Panc1 (cell line): ENCODE measurements at regions not wholly inside any gene's neighbourhood (a gene's known extent, or its start where the extent isn't known, plus 50 kb on each side); places are given as distances from the start of the nearest gene placed in this dataset.

Experiments used
- ATAC-seq: fragments of 200-7000 bp; cut with Tn5 transposase; 2 replicates; pipeline ENCODE4 v1.9.1; 2020; ENCODE audit warnings: mild to moderate bottlenecking, moderate library complexity
- BruUV-seq: library from RNA; stranded (reverse); fragments of 400-500 nt; replicated peaks from 2 replicates; lab custom pipeline; 2021; lab: Mats Ljungman, UMichigan
- CTCF ChIA-PET: fragments of 300-600 bp; sonication (Branson Sonifier 250); formaldehyde crosslinking; loops from one replicate; lab custom pipeline; 2022; ENCODE audit warnings: antibody characterized with exemption; lab: Charles Lee
- POLR2A ChIA-PET: fragments of 300-600 bp; sonication (Branson Sonifier 250); formaldehyde crosslinking; loops from one replicate; lab custom pipeline; 2022; ENCODE audit warnings: antibody characterized with exemption; lab: Charles Lee
- DNase-seq: peaks from one replicate; pipeline ENCODE4 v3.0.0-alpha.2; 2010; ENCODE audit warnings: low read depth, low spot score
- H3K27ac ChIP-seq: 2 replicates; pipeline ENCODE4 v1.5.1; 2011; ENCODE audit warnings: mild to moderate bottlenecking, low read length, inconsistent platforms
- H3K27me3 ChIP-seq: fragments of 200-500 bp; sonication (Bioruptor generic); 2 replicates; pipeline ENCODE4 v1.6.0; 2014; ENCODE audit warnings: low read length, inconsistent platforms; ENCODE audit not compliant: control insufficient read depth, insufficient read depth
- H3K36me3 ChIP-seq: fragments of 200-500 bp; sonication (Bioruptor generic); 2 replicates; pipeline ENCODE4 v1.5.1; 2014; ENCODE audit warnings: inconsistent platforms, mild to moderate bottlenecking, low read length, moderate library complexity; ENCODE audit not compliant: control insufficient read depth, insufficient read depth
- H3K4me1 ChIP-seq: 2 replicates; pipeline ENCODE4 v1.5.1; 2011; ENCODE audit warnings: inconsistent platforms, mild to moderate bottlenecking, low read length, moderate library complexity; ENCODE audit not compliant: control insufficient read depth, insufficient read depth
- H3K4me3 ChIP-seq, 2 experiments: 2 replicates each; pipeline ENCODE4 v1.5.1; 2011 to 2012; ENCODE audit warnings: low read depth in 2 of 2, low read length in 2 of 2, mild to moderate bottlenecking in 2 of 2, inconsistent platforms in 1 of 2, moderate library complexity in 1 of 2
- H3K9me3 ChIP-seq: fragments of 200-500 bp; sonication (Bioruptor generic); 2 replicates; pipeline ENCODE4 v1.5.1; 2014; ENCODE audit warnings: low read depth, mild to moderate bottlenecking, inconsistent platforms, low read length, moderate library complexity; ENCODE audit not compliant: control insufficient read depth, insufficient read depth
- POLR2AphosphoS5 ChIP-seq: IDR thresholded peaks from 2 replicates; pipeline ENCODE4 v1.6.1; 2012; ENCODE audit warnings: mild to moderate bottlenecking, low read depth, low read length, moderate library complexity
- SIN3A ChIP-seq: IDR thresholded peaks from 2 replicates; pipeline ENCODE4 v1.6.1; 2012; ENCODE audit warnings: low read depth, mild to moderate bottlenecking, low read length, moderate library complexity, borderline replicate concordance; ENCODE audit not compliant: insufficient read depth
- TCF7L2 ChIP-seq: IDR thresholded peaks from 2 replicates; pipeline ENCODE4 v1.6.1; 2011; ENCODE audit warnings: mild to moderate bottlenecking, low read depth, low read length, inconsistent platforms
- in situ Hi-C: cut with HindIII; loops from 2 replicates; pipeline ENCODE4 v1.10.0; 2016; ENCODE audit warnings: low sequenced_read_pairs, low pct_unique_long_range_greater_than_20kb
- intact Hi-C: fragments of 100-400 bp; cut with micrococcal nuclease; formaldehyde crosslinking; loops from one replicate; pipeline ENCODE4 v1.10.0; 2022; ENCODE audit not compliant: unreplicated experiment
- TF ChIP-seq, protein P1 (sequence below), 2 experiments: IDR thresholded peaks; 2 replicates each; pipeline ENCODE4 v1.6.1; 2011 to 2012; ENCODE audit warnings: low read depth in 2 of 2, control low read depth in 1 of 2, low read length in 1 of 2, mild to moderate bottlenecking in 1 of 2, moderate library complexity in 1 of 2; ENCODE audit not compliant: insufficient read depth in 1 of 2
- TF ChIP-seq, protein P2 (sequence below): fragments of 450-650 bp; IDR thresholded peaks from 2 replicates; pipeline ENCODE4 v1.5.1; 2017; ENCODE audit warnings: mild to moderate bottlenecking

DNA sequence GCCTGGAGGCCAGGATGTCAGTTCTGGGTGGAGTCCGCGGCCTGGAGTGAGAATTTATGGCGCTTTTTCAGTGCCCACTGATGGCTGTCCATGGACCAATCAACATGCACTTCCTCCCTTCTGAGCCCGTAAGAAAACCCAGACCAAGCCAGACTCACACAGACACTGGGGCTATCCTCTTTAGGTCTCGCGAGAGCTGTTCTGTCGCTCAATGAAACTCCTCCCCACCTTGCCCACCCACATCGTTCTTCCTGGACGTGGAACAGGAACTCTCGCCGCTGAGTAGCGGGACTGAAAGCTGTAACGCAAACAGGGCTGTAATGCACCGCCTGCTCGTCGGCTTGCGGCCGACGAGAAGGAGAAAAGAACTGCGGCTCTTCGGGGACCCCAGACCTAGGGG is 833.0 kb upstream of the CADM2 start:
- no peak for ATAC-seq
- ChIA-PET POLR2A (no interaction called here), CTCF (no interaction called here)
- H3K36me3 ChIP-seq = no peaks in the 10 kb centered on the region
- no peaks in the 10 kb centered on the region for H3K4me1 ChIP-seq
- intact Hi-C loops (no loop called here), in situ Hi-C loops (no loop called here)
- no peak overlapping the region for H3K4me3 ChIP-seq
- TF ChIP-seq, protein P1, sequence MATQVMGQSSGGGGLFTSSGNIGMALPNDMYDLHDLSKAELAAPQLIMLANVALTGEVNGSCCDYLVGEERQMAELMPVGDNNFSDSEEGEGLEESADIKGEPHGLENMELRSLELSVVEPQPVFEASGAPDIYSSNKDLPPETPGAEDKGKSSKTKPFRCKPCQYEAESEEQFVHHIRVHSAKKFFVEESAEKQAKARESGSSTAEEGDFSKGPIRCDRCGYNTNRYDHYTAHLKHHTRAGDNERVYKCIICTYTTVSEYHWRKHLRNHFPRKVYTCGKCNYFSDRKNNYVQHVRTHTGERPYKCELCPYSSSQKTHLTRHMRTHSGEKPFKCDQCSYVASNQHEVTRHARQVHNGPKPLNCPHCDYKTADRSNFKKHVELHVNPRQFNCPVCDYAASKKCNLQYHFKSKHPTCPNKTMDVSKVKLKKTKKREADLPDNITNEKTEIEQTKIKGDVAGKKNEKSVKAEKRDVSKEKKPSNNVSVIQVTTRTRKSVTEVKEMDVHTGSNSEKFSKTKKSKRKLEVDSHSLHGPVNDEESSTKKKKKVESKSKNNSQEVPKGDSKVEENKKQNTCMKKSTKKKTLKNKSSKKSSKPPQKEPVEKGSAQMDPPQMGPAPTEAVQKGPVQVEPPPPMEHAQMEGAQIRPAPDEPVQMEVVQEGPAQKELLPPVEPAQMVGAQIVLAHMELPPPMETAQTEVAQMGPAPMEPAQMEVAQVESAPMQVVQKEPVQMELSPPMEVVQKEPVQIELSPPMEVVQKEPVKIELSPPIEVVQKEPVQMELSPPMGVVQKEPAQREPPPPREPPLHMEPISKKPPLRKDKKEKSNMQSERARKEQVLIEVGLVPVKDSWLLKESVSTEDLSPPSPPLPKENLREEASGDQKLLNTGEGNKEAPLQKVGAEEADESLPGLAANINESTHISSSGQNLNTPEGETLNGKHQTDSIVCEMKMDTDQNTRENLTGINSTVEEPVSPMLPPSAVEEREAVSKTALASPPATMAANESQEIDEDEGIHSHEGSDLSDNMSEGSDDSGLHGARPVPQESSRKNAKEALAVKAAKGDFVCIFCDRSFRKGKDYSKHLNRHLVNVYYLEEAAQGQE (IDR thresholded peaks at IDR 0.05; ENCODE audit: insufficient read depth in 1 of 2, low read depth in 2 of 2, low read length in 1 of 2) = no peak
- TF ChIP-seq, protein P2, sequence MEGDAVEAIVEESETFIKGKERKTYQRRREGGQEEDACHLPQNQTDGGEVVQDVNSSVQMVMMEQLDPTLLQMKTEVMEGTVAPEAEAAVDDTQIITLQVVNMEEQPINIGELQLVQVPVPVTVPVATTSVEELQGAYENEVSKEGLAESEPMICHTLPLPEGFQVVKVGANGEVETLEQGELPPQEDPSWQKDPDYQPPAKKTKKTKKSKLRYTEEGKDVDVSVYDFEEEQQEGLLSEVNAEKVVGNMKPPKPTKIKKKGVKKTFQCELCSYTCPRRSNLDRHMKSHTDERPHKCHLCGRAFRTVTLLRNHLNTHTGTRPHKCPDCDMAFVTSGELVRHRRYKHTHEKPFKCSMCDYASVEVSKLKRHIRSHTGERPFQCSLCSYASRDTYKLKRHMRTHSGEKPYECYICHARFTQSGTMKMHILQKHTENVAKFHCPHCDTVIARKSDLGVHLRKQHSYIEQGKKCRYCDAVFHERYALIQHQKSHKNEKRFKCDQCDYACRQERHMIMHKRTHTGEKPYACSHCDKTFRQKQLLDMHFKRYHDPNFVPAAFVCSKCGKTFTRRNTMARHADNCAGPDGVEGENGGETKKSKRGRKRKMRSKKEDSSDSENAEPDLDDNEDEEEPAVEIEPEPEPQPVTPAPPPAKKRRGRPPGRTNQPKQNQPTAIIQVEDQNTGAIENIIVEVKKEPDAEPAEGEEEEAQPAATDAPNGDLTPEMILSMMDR = no peak
- no peak for TF ChIP-seq POLR2AphosphoS5
- no peak for TF ChIP-seq SIN3A
- TF ChIP-seq TCF7L2 = no peak
- no peak for DNase-seq
- no peak overlapping the region for H3K27ac ChIP-seq
- H3K9me3 ChIP-seq = no peaks in the 10 kb centered on the region
- no peaks in the 10 kb centered on the region for H3K27me3 ChIP-seq
- no TSS peak for BruUV-seq

DNA sequence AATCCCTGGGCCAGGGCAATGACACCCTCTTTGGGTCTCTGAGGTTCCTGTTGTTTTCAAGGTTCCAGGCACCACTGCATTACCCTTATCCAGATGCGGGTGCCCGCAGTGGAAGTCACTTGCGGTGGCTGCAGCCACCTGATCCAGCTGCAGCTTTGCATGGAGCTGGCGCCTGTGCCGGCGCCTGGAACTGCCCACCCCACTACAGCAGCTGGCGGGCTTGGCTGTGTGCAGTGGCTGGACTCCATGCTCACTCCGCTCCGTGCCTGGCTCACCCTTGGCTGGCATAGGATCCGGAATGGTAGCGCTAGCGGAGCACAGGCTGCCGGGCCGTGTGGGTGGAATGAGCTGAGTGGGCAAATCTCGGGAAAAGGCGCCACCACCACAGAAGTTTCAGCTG is 832.6 kb upstream of the CADM2 start:
- H3K36me3 ChIP-seq = no peaks in the 10 kb centered on the region
- no peaks in the 10 kb centered on the region for H3K9me3 ChIP-seq
- no peak for DNase-seq
- TF ChIP-seq, protein P1 (IDR thresholded peaks at IDR 0.05; ENCODE audit: insufficient read depth in 1 of 2, low read depth in 2 of 2, low read length in 1 of 2) = no peak
- TF ChIP-seq, protein P2 = no peak
- TF ChIP-seq SIN3A (no peak), TCF7L2 (no peak), POLR2AphosphoS5 (no peak)
- H3K4me3 ChIP-seq = no peak overlapping the region
- in situ Hi-C loops (no loop called here), intact Hi-C loops (no loop called here)
- no peaks in the 10 kb centered on the region for H3K27me3 ChIP-seq
- ATAC-seq = no peak
- H3K27ac ChIP-seq = no peak overlapping the region
- no TSS peak for BruUV-seq
- no peaks in the 10 kb centered on the region for H3K4me1 ChIP-seq
- POLR2A ChIA-PET = no interaction called here
- CTCF ChIA-PET = no interaction called here
